ENCODE measurements at regions not wholly inside any gene's neighbourhood (a gene's known extent, or its start where the extent isn't known, plus 50 kb on each side); places are given as distances from the start of the nearest gene placed in this dataset.

GRCh38 chr4:82043081-82043808 is 330.5 kb downstream of the HNRNPD start:
- in situ Hi-C loops (cut with HindIII; ENCODE audit: low sequenced_read_pairs): no loop called here

- in situ Hi-C loops (cut with HindIII; ENCODE audit: low sequenced_read_pairs): no loop called here
Observed at GRCh38 chr4:82042042-82042441, 331.7 kb downstream of the HNRNPD start.

DNA sequence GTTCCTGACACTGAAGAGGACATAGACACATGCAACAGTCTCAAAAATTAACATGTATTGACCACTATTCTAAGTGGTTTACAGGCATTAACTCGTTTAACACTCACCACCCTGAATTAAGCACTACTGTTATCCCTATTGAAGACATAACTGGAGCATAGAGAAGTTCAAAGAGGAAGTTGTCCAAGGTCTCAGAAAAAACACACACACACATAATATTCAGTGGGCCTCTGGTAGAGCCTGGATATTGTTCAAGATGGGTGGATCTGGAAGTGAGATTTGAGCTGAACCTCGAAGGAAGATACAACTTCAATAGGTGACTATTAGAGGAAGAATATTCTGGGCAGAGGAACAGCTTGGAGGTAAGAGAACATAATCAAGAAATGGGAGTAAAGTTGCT is 334.9 kb downstream of the HNRNPD start:
- in situ Hi-C loops (cut with HindIII; ENCODE audit: low sequenced_read_pairs): no loop called here

DNA sequence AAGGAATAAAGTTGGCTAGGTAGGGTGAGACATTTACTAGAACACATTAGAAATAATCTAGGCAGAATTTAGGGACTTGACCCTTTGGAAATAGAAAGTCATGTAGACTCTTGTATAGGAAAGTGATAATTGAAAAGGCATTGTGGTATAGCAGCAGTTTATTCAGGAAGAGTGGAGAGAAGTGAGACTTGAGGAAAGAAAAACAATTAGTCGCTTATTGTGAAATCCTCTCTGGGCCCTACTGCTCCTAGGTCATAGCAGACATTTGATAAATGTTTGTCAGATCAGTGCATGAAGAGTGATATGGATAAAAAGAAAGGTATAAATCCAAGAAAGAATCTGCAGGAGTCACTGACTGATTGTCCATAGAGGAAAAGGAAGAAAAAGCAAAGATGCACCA is 337.6 kb downstream of the HNRNPD start:
- in situ Hi-C loops (cut with HindIII; ENCODE audit: low sequenced_read_pairs): no loop called here

GRCh38 chr4:82034878-82035277 is 338.9 kb downstream of the HNRNPD start:
- in situ Hi-C loops (cut with HindIII; ENCODE audit: low sequenced_read_pairs): no loop called here

GRCh38 chr4:82033862-82034261 is 339.9 kb downstream of the HNRNPD start:
- in situ Hi-C loops (cut with HindIII; ENCODE audit: low sequenced_read_pairs): no loop called here

- in situ Hi-C loops (cut with HindIII; ENCODE audit: low sequenced_read_pairs): no loop called here
Observed at GRCh38 chr4:82031376-82031927, 342.3 kb downstream of the HNRNPD start.

DNA sequence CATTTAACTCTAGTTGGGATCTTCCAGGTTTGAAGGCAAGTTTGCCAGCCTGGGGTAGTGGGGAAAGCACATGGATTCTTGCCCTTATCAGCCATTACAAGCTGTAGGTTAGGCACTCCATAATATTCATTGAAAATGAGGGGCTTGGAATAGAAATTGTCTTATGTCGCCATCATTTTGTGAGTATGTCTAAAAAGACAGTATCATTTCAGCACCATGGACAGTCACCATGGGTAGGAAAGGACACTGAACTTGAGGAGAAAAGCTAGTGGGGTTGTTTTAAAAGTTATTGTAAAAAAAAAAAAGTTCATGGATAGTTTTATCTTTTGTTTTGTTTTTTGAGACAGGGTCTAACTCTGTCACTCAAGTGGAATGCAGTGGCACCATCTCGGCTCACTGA is 356.1 kb downstream of the HNRNPD start:
- in situ Hi-C loops (cut with HindIII; ENCODE audit: low sequenced_read_pairs): no loop called here

DNA sequence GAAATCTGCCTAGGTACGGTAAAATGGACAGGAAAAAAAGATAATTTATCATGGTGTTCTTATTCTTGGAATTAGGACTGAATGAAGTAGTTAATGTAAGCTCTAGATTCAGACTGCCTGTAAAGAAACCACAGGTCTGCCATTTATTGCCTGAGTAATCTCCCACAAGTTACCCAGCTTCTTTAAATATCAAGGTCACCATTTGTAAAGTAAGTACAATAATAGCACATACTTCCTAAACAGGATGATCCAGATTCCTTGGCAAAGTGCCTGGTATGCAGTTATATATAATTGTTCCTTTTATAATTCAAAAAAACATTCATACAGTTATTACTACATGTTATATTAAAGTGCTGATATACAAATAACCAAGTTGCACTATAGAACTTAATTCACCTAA is 368.6 kb downstream of the HNRNPD start:
- in situ Hi-C loops (cut with HindIII; ENCODE audit: low sequenced_read_pairs): no loop called here

GRCh38 chr4:81997313-81997712 is 376.5 kb downstream of the HNRNPD start:
- in situ Hi-C loops (cut with HindIII; ENCODE audit: low sequenced_read_pairs): no loop called here

- in situ Hi-C loops (cut with HindIII; ENCODE audit: low sequenced_read_pairs): no loop called here
Observed at GRCh38 chr4:81990898-81991297, 382.9 kb downstream of the HNRNPD start.

DNA sequence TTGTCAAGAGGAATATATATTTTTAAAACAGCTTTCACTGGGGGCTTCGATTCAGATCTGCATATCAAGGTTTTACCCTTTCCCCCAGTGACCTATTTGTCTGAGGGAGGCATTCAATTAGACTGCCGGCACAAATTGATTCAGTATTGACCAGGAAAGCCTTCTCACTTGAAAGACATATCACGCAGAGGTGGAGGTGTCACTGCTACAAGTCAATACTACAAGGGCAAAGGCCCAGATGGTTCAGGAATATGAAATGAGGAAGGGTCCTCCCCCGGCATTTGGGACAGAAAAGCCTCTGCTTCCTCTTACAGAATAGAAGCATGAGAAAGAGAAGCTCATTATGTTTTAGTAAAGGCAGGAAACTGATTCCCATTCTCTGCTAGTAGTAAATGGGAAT is 383.6 kb downstream of the HNRNPD start:
- in situ Hi-C loops (cut with HindIII; ENCODE audit: low sequenced_read_pairs): no loop called here

GRCh38 chr4:81989202-81989601 is 384.6 kb downstream of the HNRNPD start:
- in situ Hi-C loops (cut with HindIII; ENCODE audit: low sequenced_read_pairs): no loop called here

DNA sequence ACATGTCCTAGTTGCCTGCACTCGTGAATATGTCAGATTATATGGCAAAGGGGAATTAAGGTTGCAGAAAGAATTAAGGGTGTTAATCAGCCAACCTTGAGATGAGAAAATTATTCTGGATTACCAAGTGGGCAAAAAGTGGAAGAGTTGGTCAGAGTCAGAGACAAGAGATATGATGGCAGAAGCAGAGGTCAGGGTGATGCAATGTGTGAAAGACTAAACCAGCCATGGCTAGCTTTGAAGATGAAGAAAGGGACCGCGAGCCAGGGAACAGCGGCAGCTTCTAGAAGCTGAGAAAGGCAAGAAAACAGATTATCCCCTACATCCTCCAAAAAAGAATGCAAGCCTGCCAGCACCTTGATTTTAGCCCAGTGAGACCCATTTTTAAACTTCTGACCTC is 385.6 kb downstream of the HNRNPD start:
- in situ Hi-C loops (cut with HindIII; ENCODE audit: low sequenced_read_pairs): no loop called here

DNA sequence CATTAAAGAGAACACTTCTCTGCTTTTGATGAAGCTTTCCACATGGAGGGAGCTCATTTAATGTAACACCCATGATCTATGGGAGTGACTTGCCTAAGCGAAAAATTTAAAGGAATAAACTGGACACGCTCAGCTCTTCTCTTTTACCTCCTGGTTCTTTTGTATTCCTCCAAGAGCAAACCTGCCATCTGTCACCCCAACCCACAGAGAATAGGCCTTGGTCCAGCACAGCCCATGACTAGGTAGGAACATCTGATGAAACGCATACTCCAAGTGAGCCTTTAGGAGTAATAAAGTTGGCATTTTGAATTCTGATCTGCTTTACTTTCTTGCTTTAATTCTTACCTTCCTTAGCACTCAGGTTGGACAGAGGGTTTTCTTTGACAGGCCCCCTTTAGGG is 389.0 kb downstream of the HNRNPD start:
- in situ Hi-C loops (cut with HindIII; ENCODE audit: low sequenced_read_pairs): no loop called here

- in situ Hi-C loops (cut with HindIII; ENCODE audit: low sequenced_read_pairs): no loop called here
Observed at GRCh38 chr4:81982846-81983540, 390.8 kb downstream of the HNRNPD start.

DNA sequence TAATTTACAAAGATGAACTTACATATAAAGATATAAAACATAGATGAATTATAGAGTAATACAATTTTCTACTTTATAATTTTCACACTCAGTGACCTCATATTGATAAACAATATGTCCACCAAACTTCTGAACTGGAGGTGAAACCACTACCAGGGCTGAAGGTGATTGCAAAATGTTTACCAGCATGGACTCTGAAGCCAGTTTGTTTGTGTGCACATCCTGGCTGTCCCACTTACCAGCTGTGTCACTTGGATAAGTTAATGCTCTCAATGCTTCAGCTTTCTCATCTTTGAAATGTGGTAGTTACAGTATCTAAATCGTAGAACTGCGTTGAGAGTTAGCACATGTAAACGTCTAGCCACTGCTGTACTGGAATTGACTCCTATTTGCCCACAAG is 392.6 kb downstream of the HNRNPD start:
- in situ Hi-C loops (cut with HindIII; ENCODE audit: low sequenced_read_pairs): no loop called here

DNA sequence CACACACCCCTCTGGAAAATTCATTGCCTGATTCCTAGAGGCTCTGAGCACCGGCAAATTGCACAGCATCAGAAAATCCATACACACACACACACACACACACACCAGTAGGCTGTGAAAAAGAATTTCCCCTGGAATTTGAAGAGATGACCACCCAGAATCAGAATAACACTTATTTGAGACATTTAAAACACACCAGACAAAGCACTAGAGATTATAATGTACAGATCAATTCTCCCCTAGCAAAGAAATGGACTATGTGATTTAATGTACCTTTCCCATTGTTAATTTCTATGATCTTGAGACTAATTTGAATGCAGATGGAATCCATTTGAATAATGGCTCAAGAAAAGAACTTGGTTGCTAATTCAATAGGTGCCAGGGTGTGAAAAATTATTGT is 399.3 kb downstream of the HNRNPD start:
- in situ Hi-C loops (cut with HindIII; ENCODE audit: low sequenced_read_pairs): no loop called here

DNA sequence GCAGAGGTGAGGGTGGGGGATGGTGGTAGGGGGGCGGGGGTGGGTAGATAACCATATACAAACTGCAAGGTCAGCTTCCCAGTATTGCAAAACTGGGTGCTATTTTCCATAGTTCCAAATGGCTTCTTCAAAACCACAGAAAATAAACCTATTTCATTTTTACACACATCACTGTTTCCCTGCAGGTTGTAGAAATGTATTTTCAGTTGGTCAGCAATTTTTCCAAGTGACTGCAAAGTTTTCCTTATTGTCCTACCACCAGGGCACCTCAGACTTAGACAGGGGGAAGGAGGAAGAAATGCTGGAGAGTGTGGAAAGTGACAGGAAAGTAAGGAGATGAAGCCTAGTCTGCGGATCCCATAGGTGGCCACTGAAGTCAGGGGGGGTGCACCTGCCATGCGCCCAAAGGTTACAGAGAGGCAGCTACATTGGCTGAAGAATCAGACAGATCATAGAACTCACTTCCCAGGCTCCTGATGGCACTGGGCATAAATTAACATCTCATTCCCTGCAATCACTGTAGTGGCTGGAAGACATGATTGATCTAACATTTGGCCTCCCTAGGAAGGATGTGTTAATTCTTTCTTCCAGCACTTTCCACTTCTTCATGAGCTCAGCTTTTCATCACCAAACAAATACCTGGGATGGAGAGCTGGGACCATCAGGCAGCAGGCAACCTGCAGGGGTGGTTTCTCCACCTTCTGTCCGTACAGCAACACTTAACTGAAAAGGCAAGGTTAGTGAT is 402.0 kb downstream of the HNRNPD start:
- in situ Hi-C loops (cut with HindIII; ENCODE audit: low sequenced_read_pairs): no loop called here

DNA sequence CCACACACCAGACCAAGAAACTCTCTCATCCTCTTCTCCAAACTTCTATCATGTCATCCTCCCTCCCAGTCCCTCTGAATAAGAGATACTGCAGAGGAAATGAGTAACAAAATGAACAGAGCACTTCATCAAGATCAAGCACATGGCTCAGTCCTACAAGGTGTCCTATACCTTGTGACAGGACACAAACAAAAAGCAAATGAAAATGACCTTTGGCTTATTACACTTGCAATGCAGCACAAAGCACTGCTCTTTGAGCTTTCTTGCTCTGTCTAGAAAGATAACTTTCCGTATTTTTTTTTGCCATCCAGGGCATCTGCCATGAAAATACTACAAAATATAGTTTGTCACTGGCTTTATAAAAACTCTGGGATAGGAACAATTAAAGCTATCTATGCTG is 402.7 kb downstream of the HNRNPD start:
- in situ Hi-C loops (cut with HindIII; ENCODE audit: low sequenced_read_pairs): no loop called here

DNA sequence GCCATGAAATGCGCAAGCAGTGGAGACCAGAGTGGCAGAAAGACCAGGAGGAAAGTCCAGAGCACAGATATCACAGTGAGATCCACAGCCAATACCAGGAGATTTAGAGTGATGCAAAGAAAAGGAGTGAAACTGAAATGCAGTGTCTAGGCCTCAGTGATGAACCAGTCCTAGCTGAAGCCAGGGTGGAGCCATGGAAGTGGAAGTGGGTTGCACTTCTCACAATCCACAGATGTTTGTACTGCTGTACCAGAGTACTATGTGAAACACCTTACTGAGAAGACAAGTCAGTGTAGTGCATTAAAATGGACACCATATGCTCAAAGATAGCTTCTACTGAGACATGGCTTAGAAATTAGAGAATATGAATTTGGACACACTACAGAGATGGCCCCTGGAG is 403.3 kb downstream of the HNRNPD start:
- in situ Hi-C loops (cut with HindIII; ENCODE audit: low sequenced_read_pairs): no loop called here

DNA sequence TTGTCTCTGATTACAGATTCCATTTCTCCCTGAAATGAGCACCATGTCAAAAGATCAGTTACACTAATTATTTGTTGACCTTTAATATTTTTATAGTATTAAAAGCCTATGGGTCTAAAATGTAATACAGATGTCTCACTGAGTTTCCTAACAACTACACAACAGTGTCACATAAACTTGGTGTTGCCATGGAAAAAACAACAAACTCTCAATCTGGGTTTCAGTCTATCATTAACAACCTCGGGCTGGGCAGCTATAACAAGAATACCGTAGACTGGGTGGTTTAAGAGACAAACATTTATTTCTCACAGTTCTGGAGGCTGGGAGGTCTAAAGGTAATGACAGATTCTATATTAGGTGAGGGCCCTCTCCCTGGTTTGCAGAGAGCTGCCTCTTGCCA is 407.1 kb downstream of the HNRNPD start:
- in situ Hi-C loops (cut with HindIII; ENCODE audit: low sequenced_read_pairs): no loop called here

Data from DLD1 (cell line).